AG10803 (cell line): ENCODE measurements at regions not wholly inside any gene's neighbourhood (a gene's known extent, or its start where the extent isn't known, plus 50 kb on each side); places are given as distances from the start of the nearest gene placed in this dataset.

Experiments used
- DNase-seq: peaks from one replicate; pipeline ENCODE4 v3.0.0; 2010; ENCODE audit warnings: low read depth
- H3K4me3 ChIP-seq: 2 replicates; pipeline ENCODE4 v1.5.1; 2011; ENCODE audit warnings: mild to moderate bottlenecking, low read length, control low read depth
- CTCF ChIP-seq: conservative IDR thresholded peaks from 2 replicates; pipeline ENCODE4 v1.5.1; 2011; ENCODE audit warnings: mild to moderate bottlenecking, low read length, control low read depth, inconsistent platforms

- TF ChIP-seq CTCF, result no peak
- H3K4me3 ChIP-seq, result no peak overlapping the region
- DNase-seq, result peak; percentile 12
Observed at GRCh38 chr13:65911546-65912193, 1318.5 kb downstream of the PCDH9 start.

DNA sequence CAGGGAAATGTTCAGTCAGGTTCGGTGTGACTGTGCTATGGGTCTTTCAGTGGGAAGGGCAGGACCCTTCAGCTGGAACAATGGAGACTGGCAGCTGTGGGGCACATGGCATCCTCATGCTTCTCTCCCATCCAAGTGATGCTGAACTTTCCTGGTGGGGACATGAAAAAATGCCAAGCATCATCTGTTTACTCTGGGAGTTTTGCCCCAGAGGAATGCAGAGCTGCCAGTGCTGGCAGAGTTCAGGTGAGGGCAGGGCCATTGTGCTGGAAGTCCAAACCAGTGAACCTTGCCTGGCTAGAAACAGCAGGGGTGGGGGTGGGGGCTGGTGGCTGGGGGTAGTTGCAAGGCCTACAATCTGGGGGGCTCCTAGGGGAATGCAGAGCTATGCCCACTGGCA, 1320.6 kb downstream of the PCDH9 start:
- no peak overlapping the region for H3K4me3 ChIP-seq
- DNase-seq, result no peak
- no peak for TF ChIP-seq CTCF

DNA sequence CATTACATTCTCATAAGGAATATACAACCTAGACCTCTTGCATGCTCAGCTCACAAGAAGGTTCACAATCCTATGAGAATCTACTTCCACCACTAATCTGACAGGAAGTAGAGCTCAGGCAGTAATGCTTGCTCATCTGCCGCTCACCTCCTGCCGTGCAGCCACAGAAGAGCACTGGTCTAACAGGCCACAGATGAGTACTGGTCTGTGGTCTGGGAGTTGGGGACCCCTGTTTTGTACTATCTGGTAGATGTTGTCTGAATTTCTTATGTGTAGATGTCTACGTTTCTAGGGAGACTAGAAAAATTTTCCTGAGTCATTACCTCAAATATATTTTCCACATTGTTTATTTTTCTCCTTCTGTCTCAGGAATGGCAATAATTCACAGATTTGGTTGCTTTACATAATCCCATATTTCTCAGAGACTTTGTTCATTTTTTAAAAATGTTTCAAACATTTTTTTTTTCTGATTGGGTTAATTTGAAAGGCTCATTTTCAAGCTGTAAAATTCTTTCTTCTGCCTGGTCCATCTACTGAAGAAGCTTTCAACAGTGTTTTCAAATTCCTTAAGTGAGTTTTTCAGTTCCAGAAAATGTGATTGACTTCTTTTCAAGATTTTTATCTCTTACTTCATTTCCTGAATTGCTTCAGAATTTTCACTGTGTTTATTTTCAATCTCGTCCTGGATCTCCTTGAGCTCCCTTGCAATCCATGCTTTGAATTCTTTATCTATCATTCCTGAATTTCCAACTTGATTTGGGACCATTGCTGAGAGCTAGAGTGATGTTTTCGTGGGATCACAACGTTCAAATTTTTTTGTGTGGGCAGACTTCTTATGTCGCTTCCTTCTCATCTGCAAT, 1322.2 kb downstream of the PCDH9 start:
- no peak overlapping the region for H3K4me3 ChIP-seq
- DNase-seq, result peak; percentile 3
- TF ChIP-seq CTCF, result no peak

GRCh38 chr13:65901723-65902122, 1328.4 kb downstream of the PCDH9 start:
- no peak for TF ChIP-seq CTCF
- no peak overlapping the region for H3K4me3 ChIP-seq
- DNase-seq, result no peak

DNA sequence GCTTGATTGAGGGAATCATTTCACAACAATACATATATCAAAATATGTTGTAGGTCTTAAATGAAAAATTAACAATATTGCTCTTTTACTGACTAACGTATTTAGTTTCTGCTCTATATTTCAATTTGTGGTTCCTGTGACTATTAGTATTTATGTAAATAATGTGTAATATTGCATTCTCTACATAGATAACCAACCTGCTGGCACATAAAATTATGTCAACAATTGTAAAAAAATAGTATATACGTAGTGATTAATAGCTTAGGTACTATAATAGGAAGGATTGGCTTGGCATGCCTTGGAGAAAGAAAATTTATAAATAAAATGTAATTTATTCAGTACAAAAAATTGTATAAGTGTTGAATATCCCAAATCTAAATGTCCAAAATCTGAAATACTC, 1336.1 kb downstream of the PCDH9 start:
- no peak overlapping the region for H3K4me3 ChIP-seq
- TF ChIP-seq CTCF, result no peak
- no peak for DNase-seq

DNA sequence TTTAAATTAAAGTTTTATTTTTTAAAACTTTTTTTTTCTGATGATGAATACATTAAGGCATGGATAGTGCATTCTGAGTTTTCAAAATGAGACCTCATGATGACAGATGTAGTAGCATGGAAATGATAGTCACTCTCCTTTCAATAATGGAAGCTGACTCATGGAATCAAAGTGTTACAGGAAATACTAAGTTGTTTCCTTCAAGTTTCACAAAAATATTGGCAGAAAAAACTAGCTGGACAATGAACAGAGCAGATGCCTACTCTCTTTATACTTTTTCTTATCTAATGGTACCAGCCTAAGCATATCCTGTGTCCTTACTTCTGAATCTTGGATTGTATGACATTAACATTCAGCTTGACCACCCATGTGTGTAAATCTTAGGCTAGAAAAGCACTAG, 1337.3 kb downstream of the PCDH9 start:
- no peak for TF ChIP-seq CTCF
- peak; percentile 21 for DNase-seq
- H3K4me3 ChIP-seq, result no peak overlapping the region

GRCh38 chr13:65889368-65889767, 1340.8 kb downstream of the PCDH9 start:
- TF ChIP-seq CTCF, result no peak
- DNase-seq, result peak; percentile 15
- no peak overlapping the region for H3K4me3 ChIP-seq
